ENCODE measurements at regions not wholly inside any gene's neighbourhood (a gene's known extent, or its start where the extent isn't known, plus 50 kb on each side); places are given as distances from the start of the nearest gene placed in this dataset.

DNA sequence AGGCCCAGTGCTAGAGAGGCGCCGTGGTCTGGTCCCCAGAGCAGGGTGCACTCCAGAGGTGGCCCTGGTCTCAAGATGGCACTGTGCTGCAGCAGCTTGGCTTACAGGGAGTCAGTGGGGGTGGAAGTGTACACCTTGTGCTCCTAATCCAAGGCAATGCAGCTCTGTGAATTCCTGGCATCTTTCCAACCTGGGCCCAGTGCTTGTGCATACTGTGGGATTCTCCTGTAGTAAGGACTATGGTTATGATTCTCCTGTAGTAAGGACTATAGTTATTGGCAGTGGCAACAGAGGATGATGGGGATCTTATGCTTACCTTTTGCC is 616.7 kb upstream of the REG3G start:
- TF ChIP-seq, protein P1, sequence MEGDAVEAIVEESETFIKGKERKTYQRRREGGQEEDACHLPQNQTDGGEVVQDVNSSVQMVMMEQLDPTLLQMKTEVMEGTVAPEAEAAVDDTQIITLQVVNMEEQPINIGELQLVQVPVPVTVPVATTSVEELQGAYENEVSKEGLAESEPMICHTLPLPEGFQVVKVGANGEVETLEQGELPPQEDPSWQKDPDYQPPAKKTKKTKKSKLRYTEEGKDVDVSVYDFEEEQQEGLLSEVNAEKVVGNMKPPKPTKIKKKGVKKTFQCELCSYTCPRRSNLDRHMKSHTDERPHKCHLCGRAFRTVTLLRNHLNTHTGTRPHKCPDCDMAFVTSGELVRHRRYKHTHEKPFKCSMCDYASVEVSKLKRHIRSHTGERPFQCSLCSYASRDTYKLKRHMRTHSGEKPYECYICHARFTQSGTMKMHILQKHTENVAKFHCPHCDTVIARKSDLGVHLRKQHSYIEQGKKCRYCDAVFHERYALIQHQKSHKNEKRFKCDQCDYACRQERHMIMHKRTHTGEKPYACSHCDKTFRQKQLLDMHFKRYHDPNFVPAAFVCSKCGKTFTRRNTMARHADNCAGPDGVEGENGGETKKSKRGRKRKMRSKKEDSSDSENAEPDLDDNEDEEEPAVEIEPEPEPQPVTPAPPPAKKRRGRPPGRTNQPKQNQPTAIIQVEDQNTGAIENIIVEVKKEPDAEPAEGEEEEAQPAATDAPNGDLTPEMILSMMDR (conservative IDR thresholded peaks at IDR 0.05) = no peak
- TF ChIP-seq ZFX (IDR thresholded peaks at IDR 0.05) = no peak
- no peak overlapping the region for H3K27ac ChIP-seq

DNA sequence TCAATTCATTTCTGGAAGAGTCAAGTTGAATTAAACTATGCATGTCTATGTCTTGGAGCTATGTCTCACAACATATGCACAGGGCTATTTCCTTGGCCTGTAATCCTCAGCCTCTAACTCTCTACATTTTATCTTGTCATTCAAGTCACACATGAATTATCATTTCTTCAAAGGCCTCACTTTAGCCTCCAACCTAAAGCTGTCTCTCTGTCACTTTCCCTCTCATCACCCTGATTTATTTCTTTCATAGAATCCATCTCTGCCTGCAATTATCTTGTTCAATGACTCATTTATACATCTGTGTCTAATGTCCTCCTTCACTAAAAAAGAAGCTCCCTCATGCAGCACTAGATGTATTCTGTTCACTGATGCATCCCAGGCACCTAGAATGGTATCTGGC is 614.2 kb upstream of the REG3G start:
- H3K27ac ChIP-seq = no peak overlapping the region
- no peak for TF ChIP-seq ZFX (IDR thresholded peaks at IDR 0.05)
- TF ChIP-seq, protein P1 (conservative IDR thresholded peaks at IDR 0.05) = no peak

DNA sequence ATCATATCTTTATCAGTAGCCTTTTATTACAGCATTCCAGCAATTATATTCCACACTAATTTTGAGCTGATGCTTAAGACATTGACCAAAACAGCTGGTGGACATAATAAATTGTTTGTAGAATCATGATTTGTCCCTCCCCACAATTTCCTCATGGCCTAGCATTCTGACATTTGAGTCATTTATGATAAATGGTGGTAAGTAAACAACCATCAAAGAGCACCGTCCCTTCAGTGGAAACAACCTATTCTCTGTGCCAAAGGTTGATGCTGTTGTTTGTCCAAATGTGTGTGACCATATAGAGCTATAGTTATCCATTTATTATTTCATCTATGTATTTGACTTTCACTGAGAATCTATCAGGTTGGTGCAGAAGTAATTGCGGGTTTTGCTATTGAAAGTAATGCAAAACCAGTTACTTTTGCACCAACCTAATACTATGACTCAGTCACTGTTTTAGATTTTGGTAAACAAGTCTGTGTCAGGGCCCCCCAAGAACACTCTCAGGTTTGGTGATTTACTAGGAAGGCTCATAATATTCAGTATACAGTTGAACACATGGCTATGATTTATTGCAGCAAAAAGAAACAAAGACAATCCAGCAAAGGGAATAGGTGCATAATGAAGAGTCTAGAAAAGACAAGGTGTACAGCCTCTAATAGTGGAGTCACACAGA is 608.7 kb upstream of the REG3G start:
- TF ChIP-seq, protein P1 (conservative IDR thresholded peaks at IDR 0.05) = no peak
- no peak for TF ChIP-seq ZFX (IDR thresholded peaks at IDR 0.05)
- H3K27ac ChIP-seq = no peak overlapping the region

DNA sequence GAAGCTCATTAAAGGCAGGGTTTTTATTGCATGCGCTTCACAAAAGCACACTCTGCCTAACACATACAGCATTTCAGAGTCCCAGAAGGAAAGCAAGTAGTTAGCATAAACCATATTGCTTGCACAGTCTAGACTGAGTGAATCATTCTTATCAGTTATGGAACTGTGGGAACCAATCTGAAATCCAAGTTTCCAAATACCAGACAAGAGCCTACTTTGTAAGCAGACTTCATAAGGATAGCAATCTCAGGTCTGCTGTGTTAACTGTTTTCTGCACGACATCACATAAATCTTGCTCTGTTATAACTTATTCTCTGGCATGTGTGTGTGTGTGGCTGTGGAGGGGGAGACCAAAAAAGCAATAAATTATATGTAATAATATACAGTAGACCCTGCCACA is 608.1 kb upstream of the REG3G start:
- TF ChIP-seq ZFX (IDR thresholded peaks at IDR 0.05) = no peak
- TF ChIP-seq, protein P1 (conservative IDR thresholded peaks at IDR 0.05) = no peak
- no peak overlapping the region for H3K27ac ChIP-seq

DNA sequence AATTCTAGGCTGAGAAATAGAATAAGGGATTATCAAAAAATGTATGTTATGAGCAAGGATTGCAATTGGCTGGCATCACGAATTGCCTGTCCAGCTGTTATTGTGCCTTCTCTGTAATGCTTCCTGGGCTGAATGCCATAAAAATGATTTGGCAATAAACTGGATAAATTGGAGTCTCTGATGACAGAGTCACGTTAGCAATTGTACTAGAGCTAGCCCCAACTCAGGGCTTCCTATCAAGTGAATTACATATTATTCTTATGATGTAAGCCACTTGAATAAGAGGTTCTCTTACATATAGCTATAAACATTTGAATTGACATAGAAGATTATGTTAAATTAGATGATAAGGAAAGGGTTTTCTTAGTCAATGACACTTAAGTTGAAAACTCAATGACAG is 607.5 kb upstream of the REG3G start:
- H3K27ac ChIP-seq = no peak overlapping the region
- TF ChIP-seq ZFX (IDR thresholded peaks at IDR 0.05) = no peak
- TF ChIP-seq, protein P1 (conservative IDR thresholded peaks at IDR 0.05) = no peak

DNA sequence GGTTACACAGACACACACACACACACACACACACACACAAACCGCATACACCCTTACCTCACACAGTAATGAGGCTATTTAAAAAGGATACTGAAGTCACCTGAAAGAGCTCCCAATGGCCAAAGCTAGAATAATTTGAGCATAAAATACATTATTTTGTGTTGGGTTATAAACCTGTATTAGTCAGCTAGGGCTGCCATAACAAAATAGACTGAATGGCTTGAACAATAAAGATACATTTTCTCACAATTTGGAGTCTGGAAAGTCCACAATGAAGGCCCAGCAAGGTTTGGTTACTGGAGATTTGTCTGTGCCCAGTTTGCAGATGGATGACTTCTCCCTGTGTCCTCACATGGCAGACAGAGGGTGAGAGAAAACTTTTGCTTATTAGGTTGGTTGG is 605.4 kb upstream of the REG3G start:
- no peak for TF ChIP-seq ZFX (IDR thresholded peaks at IDR 0.05)
- TF ChIP-seq, protein P1 (conservative IDR thresholded peaks at IDR 0.05) = no peak

DNA sequence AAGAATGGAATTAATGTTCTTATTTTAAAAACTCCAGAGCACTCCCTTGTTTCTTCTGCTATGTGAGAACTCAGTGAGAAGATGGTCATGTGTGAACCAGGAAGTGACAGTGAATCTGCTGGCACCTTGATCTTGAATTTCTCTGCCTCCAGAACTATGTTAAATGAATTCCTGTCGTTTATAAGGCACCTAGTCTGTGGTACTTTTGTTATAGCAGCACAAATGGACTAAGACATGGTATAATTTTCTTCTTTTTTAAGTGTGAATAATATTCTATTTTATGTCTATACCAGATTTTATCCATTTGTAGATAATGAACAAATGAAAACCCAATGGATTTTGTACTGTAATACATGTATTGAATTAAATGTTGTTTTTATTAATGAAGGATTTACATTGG is 601.9 kb upstream of the REG3G start:
- TF ChIP-seq ZFX (IDR thresholded peaks at IDR 0.05) = no peak
- TF ChIP-seq, protein P1 (conservative IDR thresholded peaks at IDR 0.05) = no peak
- H3K27ac ChIP-seq = no peak overlapping the region

More for the DNA sequence above, 605.4 kb upstream of the REG3G start:
- no peak overlapping the region for H3K27ac ChIP-seq
